Astrocyte (in vitro differentiated cells and primary cell): ENCODE measurements at regions not wholly inside any gene's neighbourhood (a gene's known extent, or its start where the extent isn't known, plus 50 kb on each side); places are given as distances from the start of the nearest gene placed in this dataset.

Experiments used
- DNase-seq: peaks from one replicate; pipeline ENCODE4 v3.0.0-alpha.2; 2010; ENCODE audit warnings: low read depth
- FAIRE-seq: peaks from 2 replicates; lab custom pipeline; 2011; peaks lifted over from hg19 to GRCh38; lab: Jason Lieb, UNC
- H2AFZ ChIP-seq: 2 replicates; pipeline ENCODE4 v1.6.0; 2012; ENCODE audit warnings: low read depth, low read length, inconsistent platforms
- H3K27ac ChIP-seq: 2 replicates; pipeline ENCODE4 v1.5.1; 2011; ENCODE audit warnings: low read depth, low read length, inconsistent platforms
- H3K27me3 ChIP-seq: 2 replicates; pipeline ENCODE4 v1.6.0; 2011; ENCODE audit warnings: low read length, inconsistent platforms; ENCODE audit not compliant: insufficient read depth
- H3K36me3 ChIP-seq: 2 replicates; pipeline ENCODE4 v1.5.1; 2011; ENCODE audit warnings: low read length, inconsistent platforms; ENCODE audit not compliant: insufficient read depth
- H3K4me1 ChIP-seq: 2 replicates; pipeline ENCODE4 v1.5.1; 2011; ENCODE audit warnings: low read length, inconsistent platforms; ENCODE audit not compliant: insufficient read depth
- H3K4me2 ChIP-seq: 2 replicates; pipeline ENCODE4 v1.6.0; 2012; ENCODE audit warnings: low read length, inconsistent platforms
- H3K4me3 ChIP-seq: 2 replicates; pipeline ENCODE4 v1.5.1; 2011; ENCODE audit warnings: low read depth, mild to moderate bottlenecking, low read length, inconsistent platforms; ENCODE audit not compliant: insufficient read depth
- H3K79me2 ChIP-seq: 2 replicates; pipeline ENCODE4 v1.6.0; 2012; ENCODE audit warnings: mild to moderate bottlenecking, low read length, inconsistent platforms; ENCODE audit not compliant: insufficient read depth
- H3K9ac ChIP-seq: 2 replicates; pipeline ENCODE4 v1.6.0; 2012; ENCODE audit warnings: mild to moderate bottlenecking, low read length, inconsistent platforms
- H3K9me3 ChIP-seq: 2 replicates; pipeline ENCODE4 v1.5.1; 2012; ENCODE audit warnings: low read depth, mild to moderate bottlenecking, low read length, inconsistent platforms; ENCODE audit not compliant: insufficient read depth
- H4K20me1 ChIP-seq: 2 replicates; pipeline ENCODE4 v1.6.0; 2012; ENCODE audit warnings: low read length, inconsistent platforms; ENCODE audit not compliant: insufficient read depth
- H3K27ac Mint-ChIP-seq: one replicate; pipeline ENCODE4 v1.8.0; 2021; ENCODE audit warnings: mild to moderate bottlenecking, mixed read lengths; ENCODE audit not compliant: unreplicated experiment
- H3K27me3 Mint-ChIP-seq: one replicate; pipeline ENCODE4 v1.8.0; 2021; ENCODE audit warnings: low read depth, mixed read lengths; ENCODE audit not compliant: unreplicated experiment
- H3K36me3 Mint-ChIP-seq: one replicate; pipeline ENCODE4 v1.8.0; 2021; ENCODE audit warnings: low read depth, mixed read lengths; ENCODE audit not compliant: unreplicated experiment
- H3K4me1 Mint-ChIP-seq: one replicate; pipeline ENCODE4 v1.8.0; 2021; ENCODE audit warnings: low read depth, mixed read lengths; ENCODE audit not compliant: unreplicated experiment
- H3K4me3 Mint-ChIP-seq: one replicate; pipeline ENCODE4 v1.8.0; 2021; ENCODE audit warnings: mild to moderate bottlenecking, moderate library complexity, mixed read lengths; ENCODE audit not compliant: unreplicated experiment
- H3K9me3 Mint-ChIP-seq: one replicate; pipeline ENCODE4 v1.8.0; 2021; ENCODE audit warnings: mild to moderate bottlenecking, mixed read lengths; ENCODE audit not compliant: unreplicated experiment
- EZH2 ChIP-seq: IDR thresholded peaks from 2 replicates; pipeline ENCODE4 v1.6.1; 2012; ENCODE audit warnings: mild to moderate bottlenecking, low read length, inconsistent platforms; ENCODE audit not compliant: insufficient read depth
- TF ChIP-seq, protein P1 (sequence below): IDR thresholded peaks from 2 replicates; pipeline ENCODE4 v1.5.1; 2011; ENCODE audit warnings: low read depth, mild to moderate bottlenecking, inconsistent platforms, low read length, moderate library complexity; ENCODE audit not compliant: insufficient read depth

DNA sequence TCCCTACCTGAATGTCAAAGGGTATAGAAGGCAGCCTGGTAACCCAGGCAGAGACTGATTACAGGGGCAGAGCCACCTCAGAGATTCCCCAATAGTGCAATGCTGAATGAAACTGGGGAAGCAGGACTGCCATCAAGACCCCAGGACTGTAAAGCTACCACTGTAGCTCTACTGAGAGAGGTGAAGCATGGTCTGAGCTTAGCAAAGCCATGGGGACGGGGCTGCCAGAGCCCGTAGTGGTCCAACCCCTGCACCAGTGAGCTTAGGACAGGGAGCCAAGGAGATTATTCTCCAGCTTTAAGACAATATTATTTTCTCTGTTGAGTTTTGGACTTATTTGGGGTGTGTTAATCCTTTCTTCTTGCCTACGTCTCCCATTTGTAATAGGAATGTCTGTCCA, 679.3 kb upstream of the GRAMD2B start:
- H3K4me1 ChIP-seq: no peaks in the 10 kb centered on the region
- H3K4me1 Mint-ChIP-seq: no peaks in the 10 kb centered on the region
- DNase-seq: no peak
- no peak overlapping the region for H3K9ac ChIP-seq
- H2AFZ ChIP-seq: no peak overlapping the region
- no peaks in the 10 kb centered on the region for H3K9me3 ChIP-seq
- no peaks in the 10 kb centered on the region for H3K36me3 ChIP-seq
- H3K27ac Mint-ChIP-seq: no peak overlapping the region
- no peak overlapping the region for H3K4me3 ChIP-seq
- no peaks in the 10 kb centered on the region for H3K27me3 Mint-ChIP-seq
- peaks cover 2% of the 10 kb centered on the region for H3K36me3 Mint-ChIP-seq
- no peak overlapping the region for H3K4me2 ChIP-seq
- H3K27ac ChIP-seq: no peak overlapping the region
- H3K79me2 ChIP-seq: no peaks in the 10 kb centered on the region
- H3K27me3 ChIP-seq: no peaks in the 10 kb centered on the region
- peaks cover 17% of the 10 kb centered on the region for H3K9me3 Mint-ChIP-seq
- H3K4me3 Mint-ChIP-seq: no peak overlapping the region
- TF ChIP-seq EZH2: no peak
- TF ChIP-seq, protein P1, sequence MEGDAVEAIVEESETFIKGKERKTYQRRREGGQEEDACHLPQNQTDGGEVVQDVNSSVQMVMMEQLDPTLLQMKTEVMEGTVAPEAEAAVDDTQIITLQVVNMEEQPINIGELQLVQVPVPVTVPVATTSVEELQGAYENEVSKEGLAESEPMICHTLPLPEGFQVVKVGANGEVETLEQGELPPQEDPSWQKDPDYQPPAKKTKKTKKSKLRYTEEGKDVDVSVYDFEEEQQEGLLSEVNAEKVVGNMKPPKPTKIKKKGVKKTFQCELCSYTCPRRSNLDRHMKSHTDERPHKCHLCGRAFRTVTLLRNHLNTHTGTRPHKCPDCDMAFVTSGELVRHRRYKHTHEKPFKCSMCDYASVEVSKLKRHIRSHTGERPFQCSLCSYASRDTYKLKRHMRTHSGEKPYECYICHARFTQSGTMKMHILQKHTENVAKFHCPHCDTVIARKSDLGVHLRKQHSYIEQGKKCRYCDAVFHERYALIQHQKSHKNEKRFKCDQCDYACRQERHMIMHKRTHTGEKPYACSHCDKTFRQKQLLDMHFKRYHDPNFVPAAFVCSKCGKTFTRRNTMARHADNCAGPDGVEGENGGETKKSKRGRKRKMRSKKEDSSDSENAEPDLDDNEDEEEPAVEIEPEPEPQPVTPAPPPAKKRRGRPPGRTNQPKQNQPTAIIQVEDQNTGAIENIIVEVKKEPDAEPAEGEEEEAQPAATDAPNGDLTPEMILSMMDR: no peak
- no peak for FAIRE-seq
- H4K20me1 ChIP-seq: no peaks in the 10 kb centered on the region

DNA sequence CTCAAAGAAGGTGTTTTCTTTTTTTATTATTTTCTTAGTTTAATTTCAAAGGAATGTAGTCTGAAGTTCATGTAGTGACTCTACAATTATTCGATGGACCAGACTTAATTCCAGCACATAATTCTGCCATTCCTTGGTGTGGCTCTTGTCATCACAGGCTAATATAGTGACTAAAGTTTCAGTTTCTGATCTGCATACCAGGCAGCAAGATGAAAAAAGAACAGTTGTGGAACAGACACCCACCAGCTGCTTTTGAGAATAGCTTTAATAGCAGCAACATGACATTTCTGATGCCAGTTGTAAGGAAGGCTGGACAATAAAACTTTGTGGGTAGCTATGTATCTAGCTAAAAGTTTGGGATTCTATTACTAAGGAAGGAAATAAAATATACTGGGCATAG, 676.3 kb upstream of the GRAMD2B start:
- H3K27me3 Mint-ChIP-seq: no peaks in the 10 kb centered on the region
- no peak overlapping the region for H3K4me2 ChIP-seq
- no peak for FAIRE-seq

More for the DNA sequence above, 676.3 kb upstream of the GRAMD2B start:
- no peak overlapping the region for H2AFZ ChIP-seq
- H3K79me2 ChIP-seq: no peaks in the 10 kb centered on the region
- H3K27ac Mint-ChIP-seq: no peak overlapping the region
- no peaks in the 10 kb centered on the region for H3K9me3 ChIP-seq
- peaks cover 3% of the 10 kb centered on the region for H3K4me1 Mint-ChIP-seq
- no peak overlapping the region for H3K4me3 ChIP-seq
- no peak overlapping the region for H3K4me3 Mint-ChIP-seq
- H3K36me3 ChIP-seq: no peaks in the 10 kb centered on the region
- no peak for DNase-seq
- no peaks in the 10 kb centered on the region for H3K4me1 ChIP-seq
- no peaks in the 10 kb centered on the region for H3K27me3 ChIP-seq
- H3K9ac ChIP-seq: no peak overlapping the region
- H3K27ac ChIP-seq: no peak overlapping the region
- H4K20me1 ChIP-seq: no peaks in the 10 kb centered on the region
- TF ChIP-seq, protein P1: no peak
- no peak for TF ChIP-seq EZH2
- H3K36me3 Mint-ChIP-seq: peaks cover 2% of the 10 kb centered on the region
- H3K9me3 Mint-ChIP-seq: peaks cover 6% of the 10 kb centered on the region
